ENCODE measurements at regions not wholly inside any gene's neighbourhood (a gene's known extent, or its start where the extent isn't known, plus 50 kb on each side); places are given as distances from the start of the nearest gene placed in this dataset.

GRCh38 chr12:76929499-76929898, 50.7 kb upstream of the CSRP2 start:
- no peak for TF ChIP-seq POLR2A (IDR thresholded peaks at IDR 0.05; ENCODE audit: low read depth, low read length)
- TF ChIP-seq CTCF (IDR thresholded peaks at IDR 0.05; ENCODE audit: extremely low read depth in 1 of 2, insufficient read depth in 1 of 2, low read depth in 1 of 2, low read length in 2 of 2): no peak
- TF ChIP-seq FOS (IDR thresholded peaks at IDR 0.05; ENCODE audit: borderline replicate concordance, insufficient read depth, low read length): no peak
- TF ChIP-seq POLR2AphosphoS5 (IDR thresholded peaks at IDR 0.05; ENCODE audit: insufficient read depth, low read depth, low read length): no peak
- no peak for TF ChIP-seq EZH2 (IDR thresholded peaks at IDR 0.05; ENCODE audit: borderline replicate concordance, low read depth, low read length, severe bottlenecking)
